GM12878 (cell line): ENCODE measurements at regions not wholly inside any gene's neighbourhood (a gene's known extent, or its start where the extent isn't known, plus 50 kb on each side); places are given as distances from the start of the nearest gene placed in this dataset.

Experiments used
- BRCA1 ChIP-seq: IDR thresholded peaks from 2 replicates; pipeline ENCODE4 v1.6.1; 2011; ENCODE audit warnings: low read depth, low read length, improper control_type of control experiment
- ESRRA ChIP-seq: IDR thresholded peaks from 2 replicates; pipeline ENCODE4 v1.6.1; 2012; ENCODE audit warnings: mild to moderate bottlenecking, low read length, improper control_type of control experiment
- MEF2B ChIP-seq: fragments of 450-650 bp; IDR thresholded peaks from 2 replicates; pipeline ENCODE4 v1.6.1; 2018; ENCODE audit warnings: mild to moderate bottlenecking, moderate library complexity; ENCODE audit not compliant: partially characterized antibody, poor library complexity, severe bottlenecking
- MYC ChIP-seq: IDR thresholded peaks from 2 replicates; pipeline ENCODE4 v1.6.1; 2011; ENCODE audit warnings: mild to moderate bottlenecking, low read length, moderate library complexity, inconsistent platforms; ENCODE audit not compliant: insufficient read depth, insufficient replicate concordance, insufficient read length, severe bottlenecking
- NBN ChIP-seq: fragments of 450-650 bp; IDR thresholded peaks from 2 replicates; pipeline ENCODE4 v1.6.1; 2016
- NR2F1 ChIP-seq: fragments of 450-650 bp; conservative IDR thresholded peaks from 2 replicates; pipeline ENCODE4 v1.6.1; 2017; ENCODE audit warnings: mild to moderate bottlenecking
- PAX5 ChIP-seq: IDR thresholded peaks from 2 replicates; pipeline ENCODE4 v1.6.1; 2011; ENCODE audit warnings: low read depth, low read length, borderline replicate concordance
- POU2F2 ChIP-seq: IDR thresholded peaks from 3 replicates; pipeline ENCODE4 v1.6.1; 2011; ENCODE audit warnings: low read depth, mild to moderate bottlenecking, low read length, borderline replicate concordance
- SPI1 ChIP-seq: IDR thresholded peaks from 2 replicates; pipeline ENCODE4 v1.6.1; 2011; ENCODE audit warnings: low read depth, mild to moderate bottlenecking, low read length, moderate library complexity, borderline replicate concordance; ENCODE audit not compliant: insufficient read depth
- TBL1XR1 ChIP-seq: IDR thresholded peaks from 2 replicates; pipeline ENCODE4 v1.6.1; 2012; ENCODE audit warnings: low read depth, low read length, improper control_type of control experiment
- TCF12 ChIP-seq: IDR thresholded peaks from 2 replicates; pipeline ENCODE4 v1.6.1; 2011; ENCODE audit warnings: low read depth, mild to moderate bottlenecking, low read length
- WRNIP1 ChIP-seq: IDR thresholded peaks from 2 replicates; pipeline ENCODE4 v1.6.1; 2011; ENCODE audit warnings: low read depth, low read length, improper control_type of control experiment, borderline replicate concordance
- YBX1 ChIP-seq: fragments of 450-650 bp; IDR thresholded peaks from 2 replicates; pipeline ENCODE4 v1.6.1; 2016; ENCODE audit warnings: antibody characterized with exemption
- TF ChIP-seq, protein P1 (sequence below): IDR thresholded peaks from 2 replicates; pipeline ENCODE4 v1.6.1; 2012; ENCODE audit warnings: improper control_type of control experiment, low read depth, low read length; ENCODE audit not compliant: insufficient replicate concordance
- TF ChIP-seq, protein P2 (sequence below): fragments of 450-650 bp; IDR thresholded peaks from 2 replicates; pipeline ENCODE4 v1.6.1; 2016; ENCODE audit warnings: mild to moderate bottlenecking, moderate library complexity, borderline replicate concordance
- TF ChIP-seq, protein P3 (sequence below): fragments of 450-650 bp; conservative IDR thresholded peaks from 2 replicates; pipeline ENCODE4 v1.6.1; 2017; ENCODE audit warnings: mild to moderate bottlenecking, moderate library complexity
- TF ChIP-seq, protein P4 (sequence below): IDR thresholded peaks from 2 replicates; pipeline ENCODE4 v1.6.1; 2012; ENCODE audit warnings: low read depth, low read length, improper control_type of control experiment

DNA sequence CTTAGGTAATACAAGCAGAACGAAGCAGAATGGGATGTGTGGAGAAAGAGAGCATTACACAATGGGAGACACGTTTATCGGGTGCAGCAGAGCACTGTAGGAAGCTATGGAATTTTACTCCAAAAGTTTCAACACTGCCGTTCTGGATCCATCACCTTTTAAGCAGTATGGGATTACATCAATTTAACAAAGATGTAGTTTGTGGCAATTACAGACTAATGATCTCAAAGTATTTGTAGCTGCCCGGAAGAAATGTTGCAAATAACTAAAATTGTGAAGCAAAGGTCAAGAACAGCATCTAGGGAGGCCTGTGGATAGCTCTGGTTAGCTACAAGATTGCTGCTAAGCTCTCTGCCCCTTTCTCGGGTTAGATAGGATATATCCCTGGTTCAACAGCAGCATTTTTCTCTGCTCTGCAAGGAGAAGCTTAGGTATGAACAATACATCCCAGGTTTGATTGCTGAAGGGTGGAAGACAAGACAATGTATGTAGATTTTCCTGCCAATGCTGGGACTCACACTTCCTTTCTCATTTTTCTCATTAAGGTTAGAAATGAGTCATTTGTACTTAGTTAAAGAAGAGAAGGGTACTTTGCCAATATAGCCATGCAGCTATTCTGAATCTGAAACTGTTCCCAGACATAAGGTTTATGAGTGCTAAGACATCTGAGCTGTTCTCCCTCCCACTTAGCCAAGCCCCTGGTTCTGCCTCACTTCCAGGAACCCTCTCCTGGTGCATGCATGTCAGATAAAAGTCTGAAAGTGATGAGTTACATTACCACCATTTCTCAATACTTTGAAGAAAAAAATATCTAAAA, 75.0 kb upstream of the HIF1A start (continued):
- TF ChIP-seq TCF12 (no peak), POU2F2 (no peak), NR2F1 (no peak), WRNIP1 (no peak), TBL1XR1 (no peak), ESRRA (no peak), NBN (no peak), MEF2B (no peak), MYC (no peak), BRCA1 (no peak), PAX5 (no peak), SPI1 (peak; percentile 52; the same call in 1 of the 2 replicates), YBX1 (no peak)
- TF ChIP-seq, protein P1, sequence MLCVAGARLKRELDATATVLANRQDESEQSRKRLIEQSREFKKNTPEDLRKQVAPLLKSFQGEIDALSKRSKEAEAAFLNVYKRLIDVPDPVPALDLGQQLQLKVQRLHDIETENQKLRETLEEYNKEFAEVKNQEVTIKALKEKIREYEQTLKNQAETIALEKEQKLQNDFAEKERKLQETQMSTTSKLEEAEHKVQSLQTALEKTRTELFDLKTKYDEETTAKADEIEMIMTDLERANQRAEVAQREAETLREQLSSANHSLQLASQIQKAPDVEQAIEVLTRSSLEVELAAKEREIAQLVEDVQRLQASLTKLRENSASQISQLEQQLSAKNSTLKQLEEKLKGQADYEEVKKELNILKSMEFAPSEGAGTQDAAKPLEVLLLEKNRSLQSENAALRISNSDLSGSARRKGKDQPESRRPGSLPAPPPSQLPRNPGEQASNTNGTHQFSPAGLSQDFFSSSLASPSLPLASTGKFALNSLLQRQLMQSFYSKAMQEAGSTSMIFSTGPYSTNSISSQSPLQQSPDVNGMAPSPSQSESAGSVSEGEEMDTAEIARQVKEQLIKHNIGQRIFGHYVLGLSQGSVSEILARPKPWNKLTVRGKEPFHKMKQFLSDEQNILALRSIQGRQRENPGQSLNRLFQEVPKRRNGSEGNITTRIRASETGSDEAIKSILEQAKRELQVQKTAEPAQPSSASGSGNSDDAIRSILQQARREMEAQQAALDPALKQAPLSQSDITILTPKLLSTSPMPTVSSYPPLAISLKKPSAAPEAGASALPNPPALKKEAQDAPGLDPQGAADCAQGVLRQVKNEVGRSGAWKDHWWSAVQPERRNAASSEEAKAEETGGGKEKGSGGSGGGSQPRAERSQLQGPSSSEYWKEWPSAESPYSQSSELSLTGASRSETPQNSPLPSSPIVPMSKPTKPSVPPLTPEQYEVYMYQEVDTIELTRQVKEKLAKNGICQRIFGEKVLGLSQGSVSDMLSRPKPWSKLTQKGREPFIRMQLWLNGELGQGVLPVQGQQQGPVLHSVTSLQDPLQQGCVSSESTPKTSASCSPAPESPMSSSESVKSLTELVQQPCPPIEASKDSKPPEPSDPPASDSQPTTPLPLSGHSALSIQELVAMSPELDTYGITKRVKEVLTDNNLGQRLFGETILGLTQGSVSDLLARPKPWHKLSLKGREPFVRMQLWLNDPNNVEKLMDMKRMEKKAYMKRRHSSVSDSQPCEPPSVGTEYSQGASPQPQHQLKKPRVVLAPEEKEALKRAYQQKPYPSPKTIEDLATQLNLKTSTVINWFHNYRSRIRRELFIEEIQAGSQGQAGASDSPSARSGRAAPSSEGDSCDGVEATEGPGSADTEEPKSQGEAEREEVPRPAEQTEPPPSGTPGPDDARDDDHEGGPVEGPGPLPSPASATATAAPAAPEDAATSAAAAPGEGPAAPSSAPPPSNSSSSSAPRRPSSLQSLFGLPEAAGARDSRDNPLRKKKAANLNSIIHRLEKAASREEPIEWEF, result no peak
- TF ChIP-seq, protein P2, sequence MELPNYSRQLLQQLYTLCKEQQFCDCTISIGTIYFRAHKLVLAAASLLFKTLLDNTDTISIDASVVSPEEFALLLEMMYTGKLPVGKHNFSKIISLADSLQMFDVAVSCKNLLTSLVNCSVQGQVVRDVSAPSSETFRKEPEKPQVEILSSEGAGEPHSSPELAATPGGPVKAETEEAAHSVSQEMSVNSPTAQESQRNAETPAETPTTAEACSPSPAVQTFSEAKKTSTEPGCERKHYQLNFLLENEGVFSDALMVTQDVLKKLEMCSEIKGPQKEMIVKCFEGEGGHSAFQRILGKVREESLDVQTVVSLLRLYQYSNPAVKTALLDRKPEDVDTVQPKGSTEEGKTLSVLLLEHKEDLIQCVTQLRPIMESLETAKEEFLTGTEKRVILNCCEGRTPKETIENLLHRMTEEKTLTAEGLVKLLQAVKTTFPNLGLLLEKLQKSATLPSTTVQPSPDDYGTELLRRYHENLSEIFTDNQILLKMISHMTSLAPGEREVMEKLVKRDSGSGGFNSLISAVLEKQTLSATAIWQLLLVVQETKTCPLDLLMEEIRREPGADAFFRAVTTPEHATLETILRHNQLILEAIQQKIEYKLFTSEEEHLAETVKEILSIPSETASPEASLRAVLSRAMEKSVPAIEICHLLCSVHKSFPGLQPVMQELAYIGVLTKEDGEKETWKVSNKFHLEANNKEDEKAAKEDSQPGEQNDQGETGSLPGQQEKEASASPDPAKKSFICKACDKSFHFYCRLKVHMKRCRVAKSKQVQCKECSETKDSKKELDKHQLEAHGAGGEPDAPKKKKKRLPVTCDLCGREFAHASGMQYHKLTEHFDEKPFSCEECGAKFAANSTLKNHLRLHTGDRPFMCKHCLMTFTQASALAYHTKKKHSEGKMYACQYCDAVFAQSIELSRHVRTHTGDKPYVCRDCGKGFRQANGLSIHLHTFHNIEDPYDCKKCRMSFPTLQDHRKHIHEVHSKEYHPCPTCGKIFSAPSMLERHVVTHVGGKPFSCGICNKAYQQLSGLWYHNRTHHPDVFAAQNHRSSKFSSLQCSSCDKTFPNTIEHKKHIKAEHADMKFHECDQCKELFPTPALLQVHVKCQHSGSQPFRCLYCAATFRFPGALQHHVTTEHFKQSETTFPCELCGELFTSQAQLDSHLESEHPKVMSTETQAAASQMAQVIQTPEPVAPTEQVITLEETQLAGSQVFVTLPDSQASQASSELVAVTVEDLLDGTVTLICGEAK, result no peak
- TF ChIP-seq, protein P3, sequence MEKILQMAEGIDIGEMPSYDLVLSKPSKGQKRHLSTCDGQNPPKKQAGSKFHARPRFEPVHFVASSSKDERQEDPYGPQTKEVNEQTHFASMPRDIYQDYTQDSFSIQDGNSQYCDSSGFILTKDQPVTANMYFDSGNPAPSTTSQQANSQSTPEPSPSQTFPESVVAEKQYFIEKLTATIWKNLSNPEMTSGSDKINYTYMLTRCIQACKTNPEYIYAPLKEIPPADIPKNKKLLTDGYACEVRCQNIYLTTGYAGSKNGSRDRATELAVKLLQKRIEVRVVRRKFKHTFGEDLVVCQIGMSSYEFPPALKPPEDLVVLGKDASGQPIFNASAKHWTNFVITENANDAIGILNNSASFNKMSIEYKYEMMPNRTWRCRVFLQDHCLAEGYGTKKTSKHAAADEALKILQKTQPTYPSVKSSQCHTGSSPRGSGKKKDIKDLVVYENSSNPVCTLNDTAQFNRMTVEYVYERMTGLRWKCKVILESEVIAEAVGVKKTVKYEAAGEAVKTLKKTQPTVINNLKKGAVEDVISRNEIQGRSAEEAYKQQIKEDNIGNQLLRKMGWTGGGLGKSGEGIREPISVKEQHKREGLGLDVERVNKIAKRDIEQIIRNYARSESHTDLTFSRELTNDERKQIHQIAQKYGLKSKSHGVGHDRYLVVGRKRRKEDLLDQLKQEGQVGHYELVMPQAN, result no peak
- TF ChIP-seq, protein P4, sequence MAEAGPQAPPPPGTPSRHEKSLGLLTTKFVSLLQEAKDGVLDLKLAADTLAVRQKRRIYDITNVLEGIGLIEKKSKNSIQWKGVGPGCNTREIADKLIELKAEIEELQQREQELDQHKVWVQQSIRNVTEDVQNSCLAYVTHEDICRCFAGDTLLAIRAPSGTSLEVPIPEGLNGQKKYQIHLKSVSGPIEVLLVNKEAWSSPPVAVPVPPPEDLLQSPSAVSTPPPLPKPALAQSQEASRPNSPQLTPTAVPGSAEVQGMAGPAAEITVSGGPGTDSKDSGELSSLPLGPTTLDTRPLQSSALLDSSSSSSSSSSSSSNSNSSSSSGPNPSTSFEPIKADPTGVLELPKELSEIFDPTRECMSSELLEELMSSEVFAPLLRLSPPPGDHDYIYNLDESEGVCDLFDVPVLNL, result no peak
